ENCODE measurements at regions not wholly inside any gene's neighbourhood (a gene's known extent, or its start where the extent isn't known, plus 50 kb on each side); places are given as distances from the start of the nearest gene placed in this dataset.
"Not testable (repeated sequence)": the region's sequence is repeated elsewhere in the genome, so short reads cannot be mapped to it uniquely, and the experiment has no call there.

- DNase-seq (ENCODE audit: low spot score) (no peak), ATAC-seq (ENCODE audit: insufficient number of reproducible peaks, low FRiP score, low read depth) (no peak)
- H3K4me1 ChIP-seq (ENCODE audit: control insufficient read depth in 1 of 2, low read depth in 2 of 2): no peaks in the 10 kb centered on the region
- H3K4me3 ChIP-seq: no peak overlapping the region
- H3K27ac ChIP-seq: no peak overlapping the region
- no peaks in the 10 kb centered on the region for H3K9me3 ChIP-seq
- no peaks in the 10 kb centered on the region for H3K27me3 ChIP-seq (replicated peaks; ENCODE audit: insufficient read depth)
- no peaks in the 10 kb centered on the region for H3K36me3 ChIP-seq
- TF ChIP-seq CTCF (IDR thresholded peaks at IDR 0.05): no peak
Observed at GRCh38 chr14:38930898-38931297, 172.1 kb downstream of the SEC23A start.

- no peak overlapping the region for H3K27ac ChIP-seq
- no peaks in the 10 kb centered on the region for H3K9me3 ChIP-seq
- no peaks in the 10 kb centered on the region for H3K36me3 ChIP-seq
- no peak overlapping the region for H3K4me3 ChIP-seq
- DNase-seq (ENCODE audit: low spot score) (no peak), ATAC-seq (ENCODE audit: insufficient number of reproducible peaks, low FRiP score, low read depth) (no peak)
- H3K4me1 ChIP-seq (ENCODE audit: control insufficient read depth in 1 of 2, low read depth in 2 of 2): no peaks in the 10 kb centered on the region
- TF ChIP-seq CTCF (IDR thresholded peaks at IDR 0.05): no peak
- H3K27me3 ChIP-seq (replicated peaks; ENCODE audit: insufficient read depth): no peaks in the 10 kb centered on the region
Observed at GRCh38 chr14:38930022-38930421, 173.0 kb downstream of the SEC23A start.

- Histone ChIP-seq H3K27me3 (replicated peaks; ENCODE audit: insufficient read depth) (no peaks in the 10 kb centered on the region), H3K36me3 (no peaks in the 10 kb centered on the region), H3K4me3 (no peak overlapping the region), H3K27ac (no peak overlapping the region), H3K4me1 (ENCODE audit: control insufficient read depth in 1 of 2, low read depth in 2 of 2) (no peaks in the 10 kb centered on the region), H3K9me3 (no peaks in the 10 kb centered on the region)
- DNase-seq (ENCODE audit: low spot score) (no peak), ATAC-seq (ENCODE audit: insufficient number of reproducible peaks, low FRiP score, low read depth) (no peak)
- no peak for TF ChIP-seq CTCF (IDR thresholded peaks at IDR 0.05)
Observed at GRCh38 chr14:38929416-38929815, 173.6 kb downstream of the SEC23A start.

GRCh38 chr14:38921893-38922292, 181.1 kb downstream of the SEC23A start:
- not testable (repeated sequence) for H3K4me3 ChIP-seq; DNase-seq (ENCODE audit: low spot score); ATAC-seq (ENCODE audit: insufficient number of reproducible peaks, low FRiP score, low read depth); H3K9me3 ChIP-seq; H3K4me1 ChIP-seq (ENCODE audit: control insufficient read depth in 1 of 2, low read depth in 2 of 2); H3K36me3 ChIP-seq; H3K27me3 ChIP-seq (replicated peaks; ENCODE audit: insufficient read depth); H3K27ac ChIP-seq

GRCh38 chr14:38915125-38915524, 187.9 kb downstream of the SEC23A start:
- H3K9me3 ChIP-seq: no peaks in the 10 kb centered on the region
- DNase-seq (ENCODE audit: low spot score): no peak
- no peak overlapping the region for H3K27ac ChIP-seq
- no peaks in the 10 kb centered on the region for H3K36me3 ChIP-seq
- TF ChIP-seq CTCF (IDR thresholded peaks at IDR 0.05): no peak
- H3K27me3 ChIP-seq (replicated peaks; ENCODE audit: insufficient read depth): no peaks in the 10 kb centered on the region
- no peak overlapping the region for H3K4me3 ChIP-seq
- no peaks in the 10 kb centered on the region for H3K4me1 ChIP-seq (ENCODE audit: control insufficient read depth in 1 of 2, low read depth in 2 of 2)
- ATAC-seq (ENCODE audit: insufficient number of reproducible peaks, low FRiP score, low read depth): no peak

GRCh38 chr14:38910092-38910491, 192.9 kb downstream of the SEC23A start:
- no peak for DNase-seq (ENCODE audit: low spot score)
- no peak for ATAC-seq (ENCODE audit: insufficient number of reproducible peaks, low FRiP score, low read depth)
- H3K27ac ChIP-seq: no peak overlapping the region
- no peaks in the 10 kb centered on the region for H3K36me3 ChIP-seq
- TF ChIP-seq CTCF (IDR thresholded peaks at IDR 0.05): no peak
- no peak overlapping the region for H3K4me3 ChIP-seq
- no peaks in the 10 kb centered on the region for H3K4me1 ChIP-seq (ENCODE audit: control insufficient read depth in 1 of 2, low read depth in 2 of 2)
- no peaks in the 10 kb centered on the region for H3K27me3 ChIP-seq (replicated peaks; ENCODE audit: insufficient read depth)
- no peaks in the 10 kb centered on the region for H3K9me3 ChIP-seq
